NCI-H2107 treated with DMSO at 0.1 percent for 48 hours (cell line): ENCODE measurements at regions not wholly inside any gene's neighbourhood (a gene's known extent, or its start where the extent isn't known, plus 50 kb on each side); places are given as distances from the start of the nearest gene placed in this dataset.

Experiments used
- DNase-seq: peaks from one replicate; lab custom pipeline; 2025; ENCODE audit not compliant: unreplicated experiment; lab: John Stamatoyannopoulos, UW

GRCh38 chrX:30504309-30504708 is 73.3 kb downstream of the TASL start:
- DNase-seq = peak; percentile 36

GRCh38 chrX:30495468-30495867 is 82.1 kb downstream of the TASL start:
- DNase-seq = no peak

GRCh38 chrX:30493348-30493747 is 84.2 kb downstream of the TASL start:
- DNase-seq = no peak

GRCh38 chrX:30489323-30489722 is 88.2 kb downstream of the TASL start:
- no peak for DNase-seq

GRCh38 chrX:30488092-30488491 is 89.5 kb downstream of the TASL start:
- DNase-seq = no peak

- no peak for DNase-seq
Observed at GRCh38 chrX:30483996-30484395, 93.6 kb downstream of the TASL start.

- DNase-seq = no peak
Observed at GRCh38 chrX:30468471-30468870, 109.1 kb downstream of the TASL start.
